CD4-positive, alpha-beta T cell (primary cell): ENCODE measurements at regions not wholly inside any gene's neighbourhood (a gene's known extent, or its start where the extent isn't known, plus 50 kb on each side); places are given as distances from the start of the nearest gene placed in this dataset.
"Not testable (repeated sequence)": the region's sequence is repeated elsewhere in the genome, so short reads cannot be mapped to it uniquely, and the experiment has no call there.

Experiments used
- ATAC-seq: fragments of 200-7000 bp; cut with Tn5 transposase; one replicate; pipeline ENCODE4 v1.10.0; 2022; ENCODE audit warnings: mild to moderate bottlenecking; ENCODE audit not compliant: poor library complexity
- CTCF ChIA-PET: fragments of 350-600 bp; sonication (Branson Sonifier 250); formaldehyde crosslinking; loops from one replicate; lab custom pipeline; 2021; ENCODE audit warnings: antibody characterized with exemption, inconsistent platforms; lab: Charles Lee
- POLR2A ChIA-PET: fragments of 350-600 bp; sonication (Branson Sonifier 250); formaldehyde crosslinking; loops from one replicate; lab custom pipeline; 2021; ENCODE audit warnings: antibody characterized with exemption, inconsistent platforms; lab: Charles Lee
- DNase-seq, 14 experiments: peaks; one replicate each; pipeline ENCODE4 v3.0.0-alpha.2; 2013 to 2020; ENCODE audit warnings: mixed read lengths in 2 of 14
- H3K27ac ChIP-seq, 2 donors: one replicate each; pipeline versions ENCODE4 v1.5.1 to v1.7.0; 2013; ENCODE audit warnings: low read length in 2 of 2, low read depth in 1 of 2, mild to moderate bottlenecking in 1 of 2
- H3K27me3 ChIP-seq, 2 experiments: 1 replicate in 1 of 2; 2 replicates in 1 of 2; pipeline versions ENCODE4 v1.6.1 to v1.7.0; 2013; ENCODE audit warnings: low read length in 2 of 2, control low read depth in 1 of 2, mild to moderate bottlenecking in 1 of 2, moderate library complexity in 1 of 2; ENCODE audit not compliant: insufficient read depth in 2 of 2, control insufficient read depth in 1 of 2
- H3K36me3 ChIP-seq: one replicate; pipeline ENCODE4 v1.6.1; 2013; ENCODE audit warnings: low read length, control low read depth; ENCODE audit not compliant: insufficient read depth
- H3K4me1 ChIP-seq: one replicate; pipeline ENCODE4 v1.6.1; 2013; ENCODE audit warnings: low read length, control low read depth; ENCODE audit not compliant: insufficient read depth
- H3K4me3 ChIP-seq: one replicate; pipeline ENCODE4 v1.5.1; 2013; ENCODE audit warnings: mild to moderate bottlenecking, low read length, moderate library complexity
- H3K9me3 ChIP-seq, 2 experiments: 1 replicate in 1 of 2; 2 replicates in 1 of 2; pipeline versions ENCODE4 v1.6.1 to v1.7.0; 2013; ENCODE audit warnings: low read length in 2 of 2, mild to moderate bottlenecking in 2 of 2, control low read depth in 1 of 2, moderate library complexity in 1 of 2; ENCODE audit not compliant: control insufficient read depth in 1 of 2, insufficient read depth in 1 of 2
- H3K27ac Mint-ChIP-seq: one replicate; pipeline ENCODE4 v1.8.0; 2020; ENCODE audit warnings: mixed read lengths
- H3K27me3 Mint-ChIP-seq: one replicate; pipeline ENCODE4 v1.8.0; 2021; ENCODE audit warnings: mixed read lengths
- H3K36me3 Mint-ChIP-seq: one replicate; pipeline ENCODE4 v1.8.0; 2021; ENCODE audit warnings: low read depth, mixed read lengths
- H3K4me1 Mint-ChIP-seq: one replicate; pipeline ENCODE4 v1.8.0; 2021; ENCODE audit warnings: low read depth, mixed read lengths
- H3K4me3 Mint-ChIP-seq: one replicate; pipeline ENCODE4 v1.8.0; 2020; ENCODE audit warnings: mild to moderate bottlenecking, mixed read lengths
- H3K9me3 Mint-ChIP-seq: one replicate; pipeline ENCODE4 v1.8.0; 2020; ENCODE audit warnings: mixed read lengths
- intact Hi-C, 2 experiments: fragments of 100-400 bp; cut with DNase I in 1 of 2; cut with micrococcal nuclease in 1 of 2; formaldehyde crosslinking; loops; one replicate each; pipeline versions ENCODE4 v1.15.1 to v1.9.0; 2023 to 2025; cut with DNase I, micrococcal nuclease
- TF ChIP-seq, protein P1 (sequence below): fragments of 200-600 bp; IDR thresholded peaks from one replicate; pipeline ENCODE4 v1.8.0; 2022; ENCODE audit warnings: antibody characterized with exemption, mild to moderate bottlenecking

DNA sequence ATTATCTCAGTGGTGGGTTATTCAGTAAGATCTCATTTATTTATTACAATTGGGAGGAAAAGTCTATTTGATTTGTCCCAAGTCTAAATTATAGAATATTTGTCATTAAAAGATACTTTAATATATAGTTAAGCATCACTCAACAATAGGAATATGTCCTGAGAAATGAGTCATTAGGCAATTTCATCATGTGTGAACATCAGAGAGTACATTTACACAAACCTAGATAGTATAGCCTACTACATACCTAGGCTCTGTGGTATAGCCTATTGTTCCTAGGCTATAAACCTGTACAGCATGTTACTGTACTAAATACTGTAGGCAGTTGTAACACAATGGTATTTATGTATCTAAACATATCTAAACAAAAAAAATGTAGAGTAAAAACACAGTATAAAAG is 135.0 kb upstream of the RASA1 start:
- no peak for DNase-seq
- intact Hi-C loops = no loop called here
- no peaks in the 10 kb centered on the region for H3K36me3 ChIP-seq
- Mint-ChIP-seq H3K36me3 (no peaks in the 10 kb centered on the region), H3K27me3 (no peaks in the 10 kb centered on the region), H3K9me3 (no peaks in the 10 kb centered on the region), H3K27ac (no peak overlapping the region), H3K4me1 (peaks cover 8% of the 10 kb centered on the region), H3K4me3 (no peak overlapping the region)
- POLR2A ChIA-PET = no interaction called here
- CTCF ChIA-PET = no interaction called here
- no peaks in the 10 kb centered on the region for H3K4me1 ChIP-seq
- H3K9me3 ChIP-seq = no peaks in the 10 kb centered on the region
- TF ChIP-seq, protein P1, sequence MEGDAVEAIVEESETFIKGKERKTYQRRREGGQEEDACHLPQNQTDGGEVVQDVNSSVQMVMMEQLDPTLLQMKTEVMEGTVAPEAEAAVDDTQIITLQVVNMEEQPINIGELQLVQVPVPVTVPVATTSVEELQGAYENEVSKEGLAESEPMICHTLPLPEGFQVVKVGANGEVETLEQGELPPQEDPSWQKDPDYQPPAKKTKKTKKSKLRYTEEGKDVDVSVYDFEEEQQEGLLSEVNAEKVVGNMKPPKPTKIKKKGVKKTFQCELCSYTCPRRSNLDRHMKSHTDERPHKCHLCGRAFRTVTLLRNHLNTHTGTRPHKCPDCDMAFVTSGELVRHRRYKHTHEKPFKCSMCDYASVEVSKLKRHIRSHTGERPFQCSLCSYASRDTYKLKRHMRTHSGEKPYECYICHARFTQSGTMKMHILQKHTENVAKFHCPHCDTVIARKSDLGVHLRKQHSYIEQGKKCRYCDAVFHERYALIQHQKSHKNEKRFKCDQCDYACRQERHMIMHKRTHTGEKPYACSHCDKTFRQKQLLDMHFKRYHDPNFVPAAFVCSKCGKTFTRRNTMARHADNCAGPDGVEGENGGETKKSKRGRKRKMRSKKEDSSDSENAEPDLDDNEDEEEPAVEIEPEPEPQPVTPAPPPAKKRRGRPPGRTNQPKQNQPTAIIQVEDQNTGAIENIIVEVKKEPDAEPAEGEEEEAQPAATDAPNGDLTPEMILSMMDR = no peak
- no peak overlapping the region for H3K4me3 ChIP-seq
- no peak for ATAC-seq
- H3K27me3 ChIP-seq = no peaks in the 10 kb centered on the region
- H3K27ac ChIP-seq = no peak overlapping the region

DNA sequence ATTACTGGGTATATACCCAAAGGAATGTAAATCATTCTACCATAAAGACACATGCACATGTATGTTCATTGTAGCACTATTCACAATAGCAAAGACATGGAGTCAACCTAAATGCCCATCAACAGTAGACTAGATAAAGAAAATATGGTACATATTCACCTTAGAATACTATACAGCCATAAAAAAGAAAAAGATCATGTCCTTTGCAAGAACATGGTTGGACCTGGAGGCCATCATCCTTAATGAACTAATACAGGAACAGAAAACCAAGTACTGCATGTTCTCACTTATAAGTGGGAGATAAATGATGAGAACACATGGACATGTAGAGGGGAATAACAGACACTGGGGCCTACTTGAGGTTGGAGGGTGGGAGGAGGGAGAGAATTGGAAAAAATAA is 133.2 kb upstream of the RASA1 start:
- H3K4me1 Mint-ChIP-seq = not testable (repeated sequence)

DNA sequence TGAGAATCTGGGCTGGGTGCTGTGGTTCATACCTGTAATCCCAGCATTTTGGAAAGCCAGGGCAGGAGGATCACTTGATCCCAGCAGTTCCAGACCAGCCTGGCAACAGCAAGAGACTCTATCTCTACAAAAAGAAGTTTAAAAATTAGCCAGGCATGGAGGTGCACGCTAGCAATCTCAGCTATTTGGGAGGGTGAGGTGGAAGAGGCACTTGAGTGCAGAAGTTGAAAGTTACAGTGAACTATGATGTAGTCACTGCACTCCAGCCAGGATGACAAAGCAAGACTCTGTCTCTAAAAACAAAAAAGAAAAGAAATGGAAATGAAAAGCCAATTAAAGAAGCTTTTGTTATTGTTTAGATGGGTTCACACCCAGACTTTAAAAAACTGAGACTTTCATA is 131.6 kb upstream of the RASA1 start:
- TF ChIP-seq, protein P1 = no peak
- H3K27me3 ChIP-seq = no peaks in the 10 kb centered on the region
- H3K9me3 ChIP-seq = no peaks in the 10 kb centered on the region
- Mint-ChIP-seq H3K9me3 (no peaks in the 10 kb centered on the region), H3K36me3 (no peaks in the 10 kb centered on the region), H3K27ac (no peak overlapping the region), H3K4me1 (no peaks in the 10 kb centered on the region), H3K27me3 (no peaks in the 10 kb centered on the region), H3K4me3 (no peak overlapping the region)
- no peaks in the 10 kb centered on the region for H3K4me1 ChIP-seq
- no peak overlapping the region for H3K4me3 ChIP-seq
- H3K27ac ChIP-seq = no peak overlapping the region
- H3K36me3 ChIP-seq = no peaks in the 10 kb centered on the region
- intact Hi-C loops = no loop called here
- CTCF ChIA-PET = no interaction called here
- ATAC-seq = no peak
- POLR2A ChIA-PET = interaction anchor here (1.0 to 1.8 kb wide), 2 partner anchors 15 to 65 kb away, joined by 3 to 4 read pairs; no protein-coding TSS in a partner anchor
- no peak for DNase-seq

More for the DNA sequence above, 133.2 kb upstream of the RASA1 start:
- H3K27ac ChIP-seq, ATAC-seq, H3K4me3 Mint-ChIP-seq, H3K9me3 ChIP-seq, H3K27me3 ChIP-seq, DNase-seq, intact Hi-C loops, CTCF ChIA-PET, H3K27me3 Mint-ChIP-seq, POLR2A ChIA-PET, H3K4me1 ChIP-seq, H3K27ac Mint-ChIP-seq, H3K4me3 ChIP-seq, H3K36me3 ChIP-seq, H3K36me3 Mint-ChIP-seq, H3K9me3 Mint-ChIP-seq: not testable (repeated sequence)

DNA sequence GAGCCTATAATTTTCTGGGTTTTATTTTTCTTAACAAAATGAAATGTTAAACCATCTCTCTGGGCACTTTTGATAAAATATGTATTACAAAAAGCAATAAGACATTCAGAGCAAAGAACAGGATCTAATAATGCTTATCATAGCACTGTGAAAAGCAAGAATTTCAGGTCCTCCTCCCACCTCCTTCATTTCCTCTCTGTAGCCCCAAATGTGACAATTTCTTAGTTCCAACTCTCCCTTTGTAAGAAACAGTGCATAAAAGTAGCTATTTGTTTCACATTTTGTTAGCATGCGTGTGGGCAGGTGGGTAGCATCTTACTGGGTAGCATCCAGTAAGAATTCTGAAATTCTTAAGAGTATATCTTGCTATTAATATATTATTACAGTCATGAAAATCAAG is 130.9 kb upstream of the RASA1 start:
- intact Hi-C loops = no loop called here
- CTCF ChIA-PET = no interaction called here
- no peak for ATAC-seq

More for the DNA sequence above, 130.9 kb upstream of the RASA1 start:
- Histone ChIP-seq H3K27me3 (no peaks in the 10 kb centered on the region), H3K4me1 (no peaks in the 10 kb centered on the region), H3K9me3 (no peaks in the 10 kb centered on the region), H3K27ac (no peak overlapping the region), H3K4me3 (no peak overlapping the region), H3K36me3 (no peaks in the 10 kb centered on the region)
- H3K27ac Mint-ChIP-seq = no peak overlapping the region
- H3K9me3 Mint-ChIP-seq = no peaks in the 10 kb centered on the region
- DNase-seq = no peak
- POLR2A ChIA-PET = interaction anchor here (1.0 to 1.8 kb wide), 2 partner anchors 16 to 66 kb away, joined by 3 to 4 read pairs; no protein-coding TSS in a partner anchor
- TF ChIP-seq, protein P1 = no peak
- H3K4me1 Mint-ChIP-seq = no peaks in the 10 kb centered on the region
- no peaks in the 10 kb centered on the region for H3K27me3 Mint-ChIP-seq
- no peak overlapping the region for H3K4me3 Mint-ChIP-seq
- no peaks in the 10 kb centered on the region for H3K36me3 Mint-ChIP-seq
